ENCODE measurements at regions not wholly inside any gene's neighbourhood (a gene's known extent, or its start where the extent isn't known, plus 50 kb on each side); places are given as distances from the start of the nearest gene placed in this dataset.
A peak's percentile ranks its signal among the peaks of the same experiment; 100 is the strongest.

GRCh38 chr14:22333422-22334274, 255.4 kb downstream of the DAD1 start:
- DNase-seq: peak; percentile 45 to 79

GRCh38 chr14:22332686-22333421, 256.2 kb downstream of the DAD1 start:
- peak; percentile 47 to 51 for DNase-seq

GRCh38 chr14:22329371-22329770, 259.7 kb downstream of the DAD1 start:
- DNase-seq: no peak

GRCh38 chr14:22325676-22326400, 263.2 kb downstream of the DAD1 start:
- DNase-seq: no peak

GRCh38 chr14:22320362-22320750, 268.7 kb downstream of the DAD1 start:
- no peak for DNase-seq

GRCh38 chr14:22319526-22320361, 269.3 kb downstream of the DAD1 start:
- peak; percentile 49 to 53 for DNase-seq

- no peak for DNase-seq
Observed at GRCh38 chr14:22318951-22319350, 270.1 kb downstream of the DAD1 start.

- DNase-seq: no peak
Observed at GRCh38 chr14:22316473-22316872, 272.6 kb downstream of the DAD1 start.

- no peak for DNase-seq
Observed at GRCh38 chr14:22315336-22315735, 273.7 kb downstream of the DAD1 start.

GRCh38 chr14:22314183-22314820, 274.7 kb downstream of the DAD1 start:
- peak; percentile 65 to 74 for DNase-seq

GRCh38 chr14:22313172-22313801, 275.7 kb downstream of the DAD1 start:
- no peak for DNase-seq

GRCh38 chr14:22311636-22312035, 277.4 kb downstream of the DAD1 start:
- DNase-seq: peak; percentile 56 to 60

- DNase-seq: no peak
Observed at GRCh38 chr14:22305607-22306006, 283.4 kb downstream of the DAD1 start.

GRCh38 chr14:22304326-22304725, 284.7 kb downstream of the DAD1 start:
- DNase-seq: no peak

- DNase-seq: peak in 1 of 2 donors; percentile 6
Observed at GRCh38 chr14:22303589-22304195, 285.3 kb downstream of the DAD1 start.

- no peak for DNase-seq
Observed at GRCh38 chr14:22300646-22301045, 288.4 kb downstream of the DAD1 start.

GRCh38 chr14:22297376-22297775, 291.6 kb downstream of the DAD1 start:
- no peak for DNase-seq

GRCh38 chr14:22296722-22297121, 292.3 kb downstream of the DAD1 start:
- DNase-seq: no peak

GRCh38 chr14:22296088-22296487, 292.9 kb downstream of the DAD1 start:
- no peak for DNase-seq

- no peak for DNase-seq
Observed at GRCh38 chr14:22291406-22291805, 297.6 kb downstream of the DAD1 start.

GRCh38 chr14:22289570-22289969, 299.5 kb downstream of the DAD1 start:
- no peak for DNase-seq
